T1000 (cell line): ENCODE measurements at regions not wholly inside any gene's neighbourhood (a gene's known extent, or its start where the extent isn't known, plus 50 kb on each side); places are given as distances from the start of the nearest gene placed in this dataset.
"Not testable (repeated sequence)": the region's sequence is repeated elsewhere in the genome, so short reads cannot be mapped to it uniquely, and the experiment has no call there.

ENCODE experiments used
- DNase-seq: peaks from one replicate; lab custom pipeline; 2025; ENCODE audit warnings: mixed read lengths; lab: John Stamatoyannopoulos, UW

GRCh38 chr5:121485999-121486398, 365.7 kb upstream of the FTMT start:
- not testable (repeated sequence) for DNase-seq

- DNase-seq: no peak
Measured at GRCh38 chr5:121489972-121490371, 361.7 kb upstream of the FTMT start.

GRCh38 chr5:121497176-121497575, 354.5 kb upstream of the FTMT start:
- DNase-seq: no peak

GRCh38 chr5:121500310-121500709, 351.4 kb upstream of the FTMT start:
- DNase-seq: no peak

- DNase-seq: no peak
Measured at GRCh38 chr5:121503111-121503840, 348.4 kb upstream of the FTMT start.

- DNase-seq: no peak
Measured at GRCh38 chr5:121516997-121517396, 334.7 kb upstream of the FTMT start.

GRCh38 chr5:121525706-121526105, 326.0 kb upstream of the FTMT start:
- DNase-seq: no peak

- DNase-seq: no peak
Measured at GRCh38 chr5:121526908-121527307, 324.8 kb upstream of the FTMT start.

- no peak for DNase-seq
Measured at GRCh38 chr5:121533814-121534213, 317.9 kb upstream of the FTMT start.

GRCh38 chr5:121550989-121551388, 300.7 kb upstream of the FTMT start:
- DNase-seq: no peak

GRCh38 chr5:121559832-121560231, 291.9 kb upstream of the FTMT start:
- DNase-seq: no peak

- DNase-seq: no peak
Measured at GRCh38 chr5:121572061-121572460, 279.6 kb upstream of the FTMT start.

GRCh38 chr5:121573721-121574382, 277.8 kb upstream of the FTMT start:
- DNase-seq: no peak

- DNase-seq: no peak
Measured at GRCh38 chr5:121581588-121581987, 270.1 kb upstream of the FTMT start.

GRCh38 chr5:121596882-121597281, 254.8 kb upstream of the FTMT start:
- DNase-seq: no peak

GRCh38 chr5:121608826-121609225, 242.9 kb upstream of the FTMT start:
- no peak for DNase-seq

GRCh38 chr5:121624035-121624434, 227.6 kb upstream of the FTMT start:
- DNase-seq: no peak

GRCh38 chr5:121628783-121629182, 222.9 kb upstream of the FTMT start:
- no peak for DNase-seq

- DNase-seq: no peak
Measured at GRCh38 chr5:121630402-121630801, 221.3 kb upstream of the FTMT start.

GRCh38 chr5:121634946-121635345, 216.7 kb upstream of the FTMT start:
- DNase-seq: no peak

- no peak for DNase-seq
Measured at GRCh38 chr5:121638126-121638525, 213.6 kb upstream of the FTMT start.

- no peak for DNase-seq
Measured at GRCh38 chr5:121640298-121640697, 211.4 kb upstream of the FTMT start.

- no peak for DNase-seq
Measured at GRCh38 chr5:121658221-121658620, 193.5 kb upstream of the FTMT start.

- DNase-seq: no peak
Measured at GRCh38 chr5:121660142-121660541, 191.5 kb upstream of the FTMT start.
